NCI-H524 (cell line): ENCODE measurements at regions not wholly inside any gene's neighbourhood (a gene's known extent, or its start where the extent isn't known, plus 50 kb on each side); places are given as distances from the start of the nearest gene placed in this dataset.

Experiments used
- DNase-seq, 2 experiments: peaks; one replicate each; lab custom pipeline; 2025; lab: John Stamatoyannopoulos, UW

DNA sequence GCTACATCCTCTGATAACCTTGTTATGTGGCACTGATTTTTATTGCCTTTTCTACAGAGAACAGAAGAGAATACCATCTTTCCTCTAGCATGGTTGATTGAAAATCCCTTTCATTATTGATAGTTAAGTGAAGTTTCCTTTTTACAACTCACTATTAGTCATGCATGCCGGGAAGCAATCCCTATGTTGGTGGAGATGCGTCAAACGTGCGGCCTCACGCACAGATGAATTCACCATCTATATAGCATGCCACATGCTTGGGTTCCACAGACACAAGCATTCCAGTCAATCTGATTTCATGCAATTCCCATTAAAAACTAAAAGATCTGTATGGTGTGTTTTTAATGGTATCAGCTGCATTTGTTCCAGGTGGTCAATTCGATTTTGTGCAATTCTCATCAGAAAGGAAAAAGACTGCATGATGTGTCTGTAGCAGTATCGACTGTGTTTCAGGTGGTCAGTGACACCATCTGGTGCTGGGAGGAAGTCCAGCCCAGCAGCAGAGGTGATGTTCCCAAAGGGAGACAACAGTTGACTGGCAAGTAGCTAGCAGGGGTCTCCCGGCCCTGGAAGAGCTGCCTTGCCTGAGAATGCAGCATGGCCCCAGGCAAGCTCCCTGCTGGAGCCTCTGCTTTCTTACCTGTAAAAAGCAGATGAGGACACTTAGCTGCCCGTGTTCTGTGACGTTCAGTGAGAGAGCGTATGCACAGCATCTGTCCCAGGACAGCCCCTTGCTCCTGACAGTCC, 151.3 kb upstream of the NCK2 start:
- no peak for DNase-seq

DNA sequence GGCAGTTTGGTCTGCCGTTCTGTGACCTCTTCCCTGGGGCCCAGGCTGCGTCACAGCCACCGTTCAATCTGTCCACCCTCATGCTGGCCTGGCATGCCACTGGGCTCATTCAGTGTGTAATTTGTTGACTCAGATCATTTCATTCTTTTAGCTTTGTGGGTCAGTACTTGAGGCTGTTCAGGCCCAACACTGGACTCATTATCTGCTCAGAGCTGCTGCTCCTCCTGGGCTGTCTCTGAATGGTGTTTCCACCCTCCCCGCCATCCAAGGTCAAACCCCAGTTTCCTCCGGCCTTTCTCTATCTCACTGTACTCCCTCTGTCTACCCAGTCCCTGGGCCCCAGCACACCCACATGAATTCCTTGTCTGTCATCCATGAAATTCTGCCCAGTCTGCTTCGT, 152.4 kb upstream of the NCK2 start:
- DNase-seq, result no peak

DNA sequence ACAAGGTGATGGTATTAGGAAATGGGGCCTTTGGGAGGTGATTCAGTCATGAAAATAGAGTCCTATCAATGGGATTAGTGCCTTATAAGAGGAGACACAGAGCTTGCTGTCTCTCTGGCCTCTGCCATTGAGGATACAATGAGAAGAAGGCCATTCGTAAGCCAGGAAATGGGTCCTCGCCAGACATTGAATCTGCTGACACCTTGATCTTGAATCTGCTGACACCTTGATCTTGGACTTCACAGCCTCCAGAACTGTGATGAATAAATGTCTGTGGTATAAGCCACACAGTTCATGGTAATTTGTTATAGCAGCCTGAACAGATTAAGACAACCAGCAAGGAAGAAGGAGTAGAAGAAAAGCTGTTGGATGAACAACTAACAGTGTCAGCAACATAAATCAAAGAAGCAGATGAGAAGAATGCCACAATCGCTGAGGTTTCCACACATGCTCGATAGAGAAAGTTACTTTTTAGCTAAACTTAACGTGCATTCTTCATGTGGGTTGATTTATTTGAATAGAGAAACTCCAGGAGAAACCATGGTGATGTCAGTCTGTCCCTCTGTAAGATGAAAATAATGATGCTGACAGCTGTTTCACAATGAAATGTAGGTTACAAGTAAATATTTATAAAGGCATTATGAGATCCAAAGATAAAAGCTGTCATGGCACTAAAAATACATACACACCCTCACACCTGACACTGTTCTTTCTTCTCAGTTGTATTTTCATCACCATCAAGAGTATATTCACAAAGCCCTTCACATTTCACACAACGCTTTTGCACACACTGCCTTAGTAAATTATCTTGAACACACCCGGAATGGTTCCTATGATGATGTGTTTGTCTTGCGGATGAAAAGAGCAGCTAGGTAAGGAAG, 153.7 kb upstream of the NCK2 start:
- DNase-seq, result no peak

DNA sequence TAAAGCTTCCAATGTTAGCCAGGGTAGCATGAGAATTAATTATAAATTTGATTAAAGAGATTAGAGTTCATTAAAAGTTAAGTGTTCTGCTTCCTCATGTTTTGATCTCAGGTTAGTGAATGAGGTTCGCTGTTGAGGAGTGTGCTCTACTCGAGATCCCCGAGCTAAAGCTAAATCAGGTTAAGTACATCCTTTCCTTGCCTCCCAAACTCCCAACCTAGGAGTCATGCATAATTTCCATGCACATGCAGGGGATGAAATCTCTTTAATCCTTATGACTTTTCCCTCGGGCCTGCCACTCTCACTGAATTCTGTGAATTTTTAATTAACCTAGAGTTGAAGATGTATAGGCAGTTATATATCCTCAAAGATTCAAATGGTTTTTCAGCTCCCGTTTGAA, 156.1 kb upstream of the NCK2 start:
- no peak for DNase-seq

DNA sequence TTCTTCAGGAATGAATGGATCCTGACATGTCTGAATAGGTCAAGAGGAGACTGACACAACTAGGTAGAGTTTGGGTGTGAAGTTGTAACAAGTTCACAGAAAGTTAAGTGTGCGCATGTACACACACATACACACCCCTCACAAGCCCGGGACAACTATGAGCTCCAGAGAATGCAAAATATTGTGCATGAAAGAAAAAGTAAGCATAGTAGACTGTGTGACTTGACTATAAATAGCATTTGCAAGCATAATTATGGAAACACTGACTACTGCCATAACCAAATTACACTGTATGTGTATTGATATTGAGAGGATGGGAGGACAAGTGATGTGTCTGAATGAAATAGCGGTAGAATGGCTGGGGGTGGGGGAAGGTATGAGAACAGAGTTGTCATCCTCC, 157.1 kb upstream of the NCK2 start:
- DNase-seq, result no peak

DNA sequence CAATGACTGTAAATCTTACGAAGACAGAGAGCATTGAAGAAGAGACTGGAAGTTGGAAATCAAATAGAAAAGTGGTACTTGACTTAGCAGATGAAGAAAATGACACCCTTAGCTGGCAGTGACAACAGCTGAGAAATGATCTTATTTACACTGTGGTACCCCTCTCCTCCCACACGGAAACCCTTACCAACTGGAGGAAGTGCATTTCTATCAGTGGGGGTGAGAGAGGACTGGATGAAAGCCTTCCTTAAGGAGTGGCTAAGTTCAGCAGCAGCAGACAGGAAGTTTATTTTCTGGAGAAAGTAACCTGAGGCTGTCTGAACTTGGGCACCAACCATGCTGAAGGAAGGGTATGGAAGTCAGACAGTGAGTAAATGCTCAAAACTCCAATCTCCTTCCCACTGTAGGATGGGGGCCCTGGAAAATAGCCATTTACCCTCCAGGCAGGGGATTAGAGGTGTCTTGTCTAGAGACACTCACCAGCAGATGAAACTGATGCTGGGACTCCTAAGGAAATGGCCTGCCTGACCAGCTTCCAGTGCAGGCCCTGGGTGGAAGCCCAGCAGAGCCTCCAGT, 160.2 kb upstream of the NCK2 start:
- no peak for DNase-seq

DNA sequence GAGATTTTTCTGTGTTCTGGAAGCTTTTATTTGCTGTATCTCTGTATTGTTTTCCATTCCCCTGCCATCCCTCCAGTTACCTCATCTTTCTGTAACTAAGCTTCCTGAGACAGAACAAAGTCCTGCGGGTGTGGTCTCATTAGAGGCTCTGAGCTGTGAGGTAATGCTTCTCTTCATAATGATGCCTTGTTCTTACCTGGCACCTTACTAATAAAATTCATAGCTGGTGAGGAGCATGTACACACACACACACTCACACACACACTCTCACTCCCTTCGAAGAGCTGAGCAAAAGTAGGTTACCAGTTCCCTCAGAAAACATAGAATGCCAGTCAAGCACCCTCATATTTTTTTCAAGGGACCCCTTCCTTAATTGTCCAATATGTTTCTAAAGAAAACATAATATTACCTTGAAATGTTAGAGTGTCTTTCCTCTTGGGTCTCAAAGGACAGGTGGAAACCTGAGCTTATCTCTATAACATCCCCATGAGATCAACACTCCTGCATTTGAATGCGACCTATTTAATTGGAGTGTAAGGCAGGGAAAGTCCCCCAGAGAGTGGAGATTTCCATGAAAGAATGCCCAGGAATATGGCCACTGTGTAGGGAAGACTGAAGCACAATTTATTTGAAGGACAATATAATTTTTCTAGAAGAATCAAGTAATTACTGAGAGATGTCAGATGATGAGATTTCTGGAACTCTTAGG, 161.6 kb upstream of the NCK2 start:
- DNase-seq, result no peak

DNA sequence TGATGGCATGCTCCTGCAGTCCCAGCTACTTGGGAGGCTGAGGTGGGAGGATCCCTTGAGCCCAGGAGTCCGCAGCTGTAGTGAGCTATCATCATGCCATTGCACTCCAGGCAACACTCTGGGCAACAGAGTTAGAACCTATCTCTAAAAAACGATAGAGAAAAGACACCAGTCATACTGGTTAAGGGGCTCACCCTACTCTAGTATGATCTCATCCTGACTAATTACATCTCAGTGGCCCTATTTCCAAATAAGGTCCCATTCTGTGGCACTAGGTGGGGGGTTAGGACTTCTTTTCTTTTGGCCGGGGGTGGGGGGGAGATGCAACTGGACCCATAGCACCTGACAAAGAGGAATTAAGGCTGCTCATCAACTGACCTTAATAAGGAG, 163.2 kb upstream of the NCK2 start:
- no peak for DNase-seq

DNA sequence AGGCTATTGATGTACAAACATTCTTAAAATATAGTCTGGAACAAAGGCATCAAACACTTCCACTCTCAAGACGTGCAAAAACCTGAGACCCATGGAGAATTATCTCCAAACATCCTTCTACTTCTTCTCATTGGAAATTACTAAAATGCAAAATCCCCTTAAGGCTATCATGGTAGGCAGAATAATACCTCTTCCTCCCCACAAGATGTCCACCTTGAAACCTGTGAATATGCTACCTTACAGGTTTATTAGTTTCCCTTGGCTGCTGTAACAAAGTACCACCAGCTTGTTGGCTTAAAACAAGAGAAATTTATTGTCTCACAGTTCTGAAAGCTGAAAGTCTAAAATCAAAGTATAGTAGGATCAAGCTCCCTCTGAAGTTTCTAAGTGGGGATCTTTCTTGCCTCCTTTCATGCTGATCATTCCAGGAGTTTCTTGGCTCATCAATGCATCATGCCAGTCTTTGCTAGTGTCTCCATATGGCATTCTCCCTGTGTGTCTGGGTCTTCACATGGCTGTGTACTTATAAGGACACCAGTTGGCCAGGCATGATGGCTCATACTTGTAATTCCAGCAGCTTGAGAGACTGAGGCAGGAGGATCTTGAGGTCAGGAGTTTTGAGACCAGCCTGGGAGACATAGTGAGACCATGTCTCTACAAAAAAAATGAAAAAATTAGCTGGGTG, 163.7 kb upstream of the NCK2 start:
- no peak for DNase-seq

DNA sequence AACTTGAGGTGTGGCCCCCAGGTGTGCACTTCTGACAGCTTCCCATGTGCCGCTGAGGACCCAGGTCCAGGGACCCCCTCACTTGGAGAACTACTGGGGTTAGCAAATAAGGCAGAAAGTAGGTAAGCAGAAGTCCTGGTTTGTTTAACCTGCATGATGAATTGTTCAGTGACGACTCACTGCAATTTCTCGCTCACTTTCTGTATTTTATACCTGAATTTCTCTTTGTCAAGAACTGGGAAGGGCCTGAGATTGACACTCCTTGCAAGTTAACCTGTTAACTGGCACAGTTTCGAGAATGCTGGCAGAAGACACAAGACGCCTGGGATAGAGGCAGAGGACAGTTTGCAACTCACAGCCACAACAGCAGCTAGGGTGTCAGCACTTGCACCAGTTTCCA, 164.5 kb upstream of the NCK2 start:
- DNase-seq, result no peak

DNA sequence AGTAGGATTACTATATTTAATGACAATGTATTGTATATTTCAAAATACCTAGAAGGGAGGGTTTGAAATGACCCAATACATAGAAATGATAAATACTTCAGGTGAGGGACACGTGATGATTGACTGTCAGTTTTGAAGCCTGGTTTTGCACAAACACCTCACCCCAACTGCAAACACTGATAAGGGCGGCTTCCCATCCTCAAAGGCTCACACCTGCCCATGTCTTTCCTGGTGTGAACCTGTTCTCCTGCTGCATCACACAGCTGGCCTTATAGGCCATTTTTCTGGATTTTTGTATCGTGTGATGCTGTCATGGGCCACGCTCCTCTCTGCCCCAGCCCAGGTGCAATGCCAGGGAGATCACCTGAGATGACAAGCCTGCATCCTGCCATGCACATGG, 166.5 kb upstream of the NCK2 start:
- DNase-seq, result no peak

DNA sequence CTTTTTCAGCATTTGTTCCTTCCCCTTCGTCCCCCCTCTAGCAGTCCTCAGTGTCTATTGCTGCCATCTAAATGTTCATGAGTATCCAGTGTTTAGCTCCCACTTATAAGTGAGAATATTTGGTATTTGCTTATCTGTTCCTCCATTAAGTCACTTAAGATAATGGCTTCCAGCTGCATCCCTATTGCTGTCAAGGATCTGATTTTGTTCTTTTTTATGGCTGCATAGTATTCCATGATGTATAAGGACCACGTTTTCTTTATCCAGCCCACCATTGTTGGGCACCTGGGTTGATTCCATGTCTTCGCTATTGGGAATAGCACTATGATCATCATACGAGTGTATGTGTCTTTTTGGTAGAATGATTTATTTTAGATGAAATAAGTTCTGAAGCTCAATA, 166.9 kb upstream of the NCK2 start:
- DNase-seq, result no peak

DNA sequence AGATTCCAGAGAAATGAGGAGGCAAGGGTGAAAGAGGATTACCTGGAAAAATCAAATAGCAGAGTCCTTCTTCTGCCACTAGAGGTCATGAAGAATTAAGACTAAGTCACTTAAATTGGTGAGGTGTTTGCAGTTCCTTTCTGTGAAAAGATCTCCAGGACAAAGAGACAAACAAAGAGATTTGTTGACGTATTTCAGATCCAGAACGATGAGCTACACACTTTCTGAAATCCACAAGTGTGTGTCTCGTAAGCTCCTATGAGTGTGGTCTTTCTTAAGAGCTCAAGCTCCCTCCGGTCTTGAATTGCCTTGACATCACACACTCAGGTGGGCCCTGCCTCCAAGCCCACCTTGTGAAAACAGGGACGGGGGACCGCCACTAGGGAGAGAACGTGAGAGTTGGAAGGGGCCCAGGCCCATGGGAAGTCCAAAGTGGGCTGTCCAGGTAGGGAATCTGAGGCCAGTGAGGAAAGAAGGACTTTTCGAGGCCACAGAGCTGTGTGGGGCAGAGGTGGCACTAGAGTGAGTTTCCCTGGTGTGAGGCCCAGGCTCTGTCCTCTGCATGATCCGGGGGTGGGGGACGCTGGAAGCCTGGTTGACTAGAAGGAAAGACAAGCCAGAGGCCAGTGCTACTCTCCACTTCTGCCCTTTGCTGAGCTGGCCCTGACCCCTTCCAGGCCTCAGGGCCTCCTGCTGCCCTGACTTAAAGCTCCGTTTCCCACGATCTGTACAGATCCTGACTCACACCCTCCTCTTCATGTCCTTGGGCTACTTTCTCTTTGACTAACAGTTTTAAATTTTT, 168.1 kb upstream of the NCK2 start:
- peak; percentile 4 to 52 for DNase-seq

DNA sequence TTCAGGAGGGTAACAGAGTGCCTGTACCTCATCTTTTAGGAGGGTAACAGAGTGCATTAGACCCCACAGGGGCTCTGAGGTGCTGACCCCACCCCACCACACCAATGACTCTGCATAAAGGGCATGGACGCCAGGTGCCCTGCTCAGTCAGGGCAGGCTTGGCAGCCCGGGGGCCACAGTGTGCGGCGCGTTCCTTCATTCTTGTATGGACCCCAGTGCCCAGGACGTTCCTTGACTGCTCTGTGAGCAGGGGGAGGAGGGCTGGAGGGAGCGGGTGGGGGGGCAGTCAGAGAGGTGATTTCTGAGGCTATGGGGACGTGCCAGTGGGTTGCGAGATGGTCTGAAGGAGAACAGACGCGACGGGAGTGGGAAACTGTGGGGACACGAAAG, 168.7 kb upstream of the NCK2 start:
- DNase-seq, result no peak

DNA sequence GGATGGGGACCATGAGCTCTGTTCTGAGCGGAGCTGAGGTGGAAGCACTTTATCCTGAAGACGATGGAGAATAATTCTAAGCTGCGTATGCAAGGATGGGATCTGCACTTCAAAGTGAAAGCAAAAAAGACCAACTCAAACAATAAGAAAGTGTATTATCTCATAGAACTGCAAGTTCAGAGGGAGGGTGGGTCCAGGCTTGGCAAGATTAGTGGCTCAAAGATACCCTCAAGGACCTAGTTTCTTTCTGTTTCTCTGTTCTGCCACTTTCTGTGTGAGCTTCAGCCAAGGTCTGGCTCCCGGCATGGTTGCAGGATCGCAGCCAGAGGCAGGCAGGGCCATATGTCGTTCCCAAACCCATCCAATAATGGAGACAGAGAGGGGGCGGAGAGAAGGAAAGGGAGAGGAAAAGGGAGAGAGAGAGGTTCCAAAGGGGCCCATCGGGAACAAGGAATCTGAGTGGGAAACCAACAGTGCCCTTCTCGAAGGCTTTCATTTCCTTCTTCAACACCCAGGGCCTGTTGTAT, 169.2 kb upstream of the NCK2 start:
- DNase-seq, result peak in 1 of 2 experiments; percentile 17

DNA sequence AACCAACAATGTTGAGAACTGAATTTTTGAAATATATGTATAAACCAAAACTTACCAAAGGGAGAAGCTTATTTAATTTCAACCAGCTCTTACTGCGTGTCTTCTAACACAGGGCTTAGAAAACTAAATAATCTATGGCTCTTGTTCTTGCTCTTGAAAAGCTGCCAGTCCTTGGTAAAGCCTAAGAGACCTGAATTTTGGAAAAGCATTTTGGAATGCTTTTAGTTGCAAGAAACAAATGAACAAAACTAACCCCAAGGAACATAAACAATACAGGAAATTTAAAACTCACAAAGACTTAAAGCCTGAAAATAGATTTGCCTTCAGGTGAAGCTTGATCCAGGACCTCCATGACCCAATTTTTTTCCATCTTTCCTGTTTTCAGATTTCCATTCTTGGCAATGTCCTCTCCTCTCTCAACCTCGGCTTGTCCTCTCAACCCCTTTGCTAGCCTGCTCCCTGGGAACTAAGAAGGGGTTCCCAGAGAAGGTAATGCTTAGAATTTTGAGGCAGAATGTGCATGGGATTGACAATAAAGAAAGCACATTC, 169.8 kb upstream of the NCK2 start:
- DNase-seq, result no peak

DNA sequence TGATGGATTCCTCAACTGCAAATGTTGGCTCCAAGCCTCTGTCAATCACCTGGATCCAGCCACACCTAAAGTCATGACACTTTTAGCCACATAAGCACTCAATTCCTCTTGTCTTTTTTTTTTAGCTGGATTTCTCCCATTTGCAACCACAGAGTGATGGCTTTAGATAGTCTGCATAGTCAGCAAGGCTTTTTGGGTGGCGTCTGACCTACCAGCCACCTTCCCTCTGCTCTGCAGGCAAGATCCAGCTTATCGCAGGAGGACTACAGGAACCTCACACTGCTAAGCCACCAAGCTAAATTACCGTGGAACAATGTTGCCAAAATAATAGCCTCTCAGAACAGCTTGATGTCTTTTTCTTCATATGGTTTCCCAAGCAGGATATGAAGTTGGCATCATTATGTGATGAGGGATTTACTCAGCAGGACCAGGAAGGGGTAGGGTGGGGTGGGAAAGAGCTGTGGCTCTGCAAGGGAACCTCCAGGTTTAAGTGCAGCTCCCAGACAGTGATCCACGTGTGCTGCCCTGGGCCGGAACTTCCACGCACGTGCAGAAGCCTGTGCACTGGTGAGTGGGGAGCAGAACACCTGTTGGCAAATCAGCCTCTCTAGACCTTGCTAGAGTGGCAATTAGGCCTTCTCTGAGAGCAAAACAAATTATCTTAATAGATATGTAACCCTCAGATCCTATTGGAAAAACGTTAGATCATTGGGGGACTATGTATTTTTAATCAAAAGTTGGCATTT, 170.6 kb upstream of the NCK2 start:
- DNase-seq, result no peak

DNA sequence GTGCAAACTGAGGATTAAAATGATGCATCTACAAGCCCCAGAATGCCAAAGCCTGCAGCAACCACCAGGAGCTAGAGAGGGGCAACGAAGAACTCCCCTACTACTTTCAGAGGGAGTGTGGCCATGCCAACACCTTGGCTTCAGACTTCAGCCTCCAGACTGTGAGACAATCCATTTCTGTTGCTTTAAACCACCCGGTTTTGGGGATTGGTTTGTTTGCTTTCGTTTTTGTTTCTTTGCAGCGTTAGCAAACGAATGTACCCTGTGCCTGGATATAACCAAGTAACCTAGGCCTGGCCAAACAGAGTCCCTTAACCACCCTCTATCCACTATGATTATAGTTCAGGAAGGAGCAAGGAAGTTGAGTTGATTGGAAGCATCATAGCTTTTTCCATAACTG, 171.2 kb upstream of the NCK2 start:
- no peak for DNase-seq

DNA sequence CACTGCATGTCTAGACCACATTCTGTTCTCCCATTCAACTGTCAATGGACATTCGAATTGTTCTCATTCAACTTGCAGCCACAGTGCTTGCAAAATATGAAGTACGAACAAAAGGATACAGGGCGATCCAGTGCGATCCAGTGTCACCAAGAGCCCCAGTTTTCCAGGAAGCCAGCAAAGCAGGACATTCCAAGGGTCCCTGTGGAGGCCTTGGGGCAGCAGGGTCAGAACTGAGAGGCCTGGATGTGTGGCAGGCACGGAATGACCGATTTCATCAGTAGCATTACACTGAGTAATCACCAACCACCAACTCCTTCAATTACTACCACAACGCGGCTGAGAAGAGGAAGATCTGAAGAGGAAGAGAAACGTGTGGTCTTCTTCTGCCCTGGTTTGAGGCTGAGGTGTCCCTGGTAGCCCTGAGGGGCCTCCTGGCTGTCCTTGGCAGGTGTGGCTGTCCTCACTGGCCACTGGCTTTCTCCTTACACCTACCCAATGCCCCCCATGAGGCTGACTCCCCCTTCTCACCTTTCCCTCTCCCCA, 172.7 kb upstream of the FHL2 start:
- DNase-seq, result no peak

DNA sequence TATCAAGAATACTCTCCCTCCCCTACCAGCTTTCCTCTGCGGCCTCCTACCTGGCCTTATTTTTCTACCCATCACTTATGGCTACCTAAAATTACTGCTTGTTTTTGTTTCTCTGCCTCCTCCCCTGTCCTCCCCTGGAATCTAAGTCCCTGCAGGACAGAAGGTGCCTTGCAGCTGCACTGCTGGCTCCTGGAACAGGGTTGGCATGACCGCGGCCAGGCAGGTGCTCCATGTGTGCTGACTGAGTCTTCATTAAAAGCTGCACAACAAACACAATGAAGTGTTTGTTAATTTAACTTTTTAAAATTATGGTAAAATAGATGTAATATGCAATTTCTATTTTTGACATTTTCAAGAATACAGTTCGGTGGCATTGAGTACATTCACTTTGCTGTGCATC, 171.9 kb upstream of the FHL2 start:
- DNase-seq, result no peak
